Right renal pelvis (tissue), 4 donors: ENCODE measurements at regions not wholly inside any gene's neighbourhood (a gene's known extent, or its start where the extent isn't known, plus 50 kb on each side); places are given as distances from the start of the nearest gene placed in this dataset.
"Not testable (repeated sequence)": the region's sequence is repeated elsewhere in the genome, so short reads cannot be mapped to it uniquely, and the experiment has no call there.

Experiments
- DNase-seq, 4 donors: peaks; one replicate each; pipeline ENCODE4 v3.0.0-alpha.2; 2013; ENCODE audit warnings: low read depth in 4 of 4, low spot score in 3 of 4, missing footprints in 1 of 4

- DNase-seq = not testable (repeated sequence)
These were observed 74.9 kb upstream of the OTUD4 start for GRCh38 chr4:145255311-145255710.

- DNase-seq = no peak
These were observed 71.8 kb upstream of the OTUD4 start for GRCh38 chr4:145252190-145252589.

- no peak for DNase-seq
These were observed 71.0 kb upstream of the OTUD4 start for GRCh38 chr4:145251391-145251790.

- DNase-seq = no peak
These were observed 68.6 kb upstream of the OTUD4 start for GRCh38 chr4:145248971-145249370.

GRCh38 chr4:145248502-145248901 is 68.1 kb upstream of the OTUD4 start:
- DNase-seq = no peak

GRCh38 chr4:145234091-145234706 is 53.8 kb upstream of the OTUD4 start:
- peak; percentile 48 to 68 (median 57) for DNase-seq

- DNase-seq = no peak
These were observed 51.7 kb upstream of the OTUD4 start for GRCh38 chr4:145231906-145232700.

- no peak for DNase-seq
These were observed 50.3 kb upstream of the OTUD4 start for GRCh38 chr4:145230726-145231125.
